ENCODE measurements at regions not wholly inside any gene's neighbourhood (a gene's known extent, or its start where the extent isn't known, plus 50 kb on each side); places are given as distances from the start of the nearest gene placed in this dataset.

DNA sequence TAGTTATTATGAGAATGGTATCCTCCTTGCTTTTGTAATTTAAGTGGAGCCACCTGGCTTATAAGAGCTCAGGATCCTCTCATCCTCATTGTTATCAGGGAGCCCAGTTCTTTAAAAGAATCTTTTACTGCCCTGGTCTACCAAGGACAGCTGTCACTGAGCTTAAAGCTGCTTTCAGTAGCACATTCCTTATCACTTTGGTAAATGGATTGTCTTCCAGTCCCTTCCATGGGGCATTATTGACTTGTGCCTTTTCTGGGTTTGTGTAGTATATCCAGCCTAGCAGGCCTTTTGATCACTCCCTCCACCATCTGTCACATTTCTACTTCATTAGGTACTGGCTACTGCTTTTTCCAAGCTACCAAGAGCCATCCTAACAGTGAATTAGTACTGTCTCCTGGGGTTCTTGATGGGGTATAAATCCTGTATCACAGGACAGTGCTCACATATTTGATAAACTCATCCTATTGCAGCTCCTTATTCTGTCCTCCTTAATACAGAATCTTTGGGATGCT is 208.9 kb downstream of the TMEM26 start:
- H3K18ac ChIP-seq (ENCODE audit: low read depth, low read length): no peak overlapping the region
- TF ChIP-seq MAFK (IDR thresholded peaks at IDR 0.05; ENCODE audit: low read depth, low read length): no peak
- no peak for TF ChIP-seq RAD21 (IDR thresholded peaks at IDR 0.05; ENCODE audit: low read length)
- TF ChIP-seq, protein P1, sequence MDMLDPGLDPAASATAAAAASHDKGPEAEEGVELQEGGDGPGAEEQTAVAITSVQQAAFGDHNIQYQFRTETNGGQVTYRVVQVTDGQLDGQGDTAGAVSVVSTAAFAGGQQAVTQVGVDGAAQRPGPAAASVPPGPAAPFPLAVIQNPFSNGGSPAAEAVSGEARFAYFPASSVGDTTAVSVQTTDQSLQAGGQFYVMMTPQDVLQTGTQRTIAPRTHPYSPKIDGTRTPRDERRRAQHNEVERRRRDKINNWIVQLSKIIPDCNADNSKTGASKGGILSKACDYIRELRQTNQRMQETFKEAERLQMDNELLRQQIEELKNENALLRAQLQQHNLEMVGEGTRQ (IDR thresholded peaks at IDR 0.05; ENCODE audit: low read depth, low read length): no peak
- H4K20me1 ChIP-seq (ENCODE audit: insufficient read depth, low read length): no peaks in the 10 kb centered on the region
- in situ Hi-C loops (cut with MboI; ENCODE audit: low sequenced_read_pairs) (no loop called here), intact Hi-C loops (cut with micrococcal nuclease) (loop anchor here (5.0 kb wide), 1 partner anchor 47 kb away; no protein-coding TSS in a partner anchor), dilution Hi-C loops (cut with HindIII; ENCODE audit: low sequenced_read_pairs, unreplicated experiment) (no loop called here)
- no peaks in the 10 kb centered on the region for H3K36me3 ChIP-seq (ENCODE audit: control insufficient read depth, insufficient read depth, low read length)
- ATAC-seq (ENCODE audit: low read depth) (no peak), DNase-seq (no peak)
- no peak overlapping the region for H2BK5ac ChIP-seq (ENCODE audit: low read depth, low read length, poor library complexity, severe bottlenecking)
- POLR2A ChIA-PET (ENCODE audit: unreplicated experiment): no interaction called here
- peaks cover 7% of the 10 kb centered on the region for H3K27me3 ChIP-seq (ENCODE audit: control insufficient read depth, insufficient read depth, low read length)
- H2AFZ ChIP-seq (replicated peaks; ENCODE audit: low read length, poor library complexity): no peak overlapping the region
- H4K5ac ChIP-seq (ENCODE audit: low read depth, low read length): no peak overlapping the region
- H4K91ac ChIP-seq (ENCODE audit: insufficient read depth, low read depth, low read length): no peak overlapping the region
- H3K9me1 ChIP-seq (ENCODE audit: insufficient read depth, low read length): no peaks in the 10 kb centered on the region
- no peak overlapping the region for H2BK120ac ChIP-seq (ENCODE audit: low read depth, low read length)
- no peak overlapping the region for H2AK9ac ChIP-seq (replicated peaks; ENCODE audit: low read depth, low read length, poor library complexity)
- no peak overlapping the region for H2BK20ac ChIP-seq (ENCODE audit: low read depth, low read length)
- H3K79me1 ChIP-seq (ENCODE audit: low read depth in 1 of 2, low read length in 2 of 2): no peaks in the 10 kb centered on the region
- no TSS peak for BruUV-seq (replicated peaks)
- no peaks in the 10 kb centered on the region for H3K4me1 ChIP-seq (ENCODE audit: control insufficient read depth, insufficient read depth, low read length)
- H3K4me2 ChIP-seq (ENCODE audit: low read depth, low read length): no peak overlapping the region
- H3K4ac ChIP-seq (ENCODE audit: low read depth, low read length): no peak overlapping the region
- H2AK5ac ChIP-seq (ENCODE audit: low read depth, low read length): no peak overlapping the region
- H3K4me3 ChIP-seq (ENCODE audit: insufficient read depth, low read depth, low read length): no peak overlapping the region
- CTCF ChIA-PET: interaction anchor here (0.7 kb wide), 1 partner anchor 22 kb away, joined by 3 read pairs; no protein-coding TSS in a partner anchor
- no peak overlapping the region for H3K9ac ChIP-seq (ENCODE audit: low read depth, low read length)
- no peak overlapping the region for H3K27ac ChIP-seq (ENCODE audit: insufficient read depth, low read length)
- H3K14ac ChIP-seq (replicated peaks; ENCODE audit: low read depth, low read length): no peak overlapping the region
- no peak overlapping the region for H4K8ac ChIP-seq (ENCODE audit: low read depth in 2 of 2, low read length in 2 of 2)
- H3K56ac ChIP-seq (ENCODE audit: extremely low read depth, insufficient read depth, low read length): no peak overlapping the region
- no peaks in the 10 kb centered on the region for H3K9me3 ChIP-seq (ENCODE audit: control insufficient read depth, insufficient read depth, low read length)
- no peak overlapping the region for H3K23ac ChIP-seq (ENCODE audit: low read depth, low read length)
- H2BK15ac ChIP-seq (ENCODE audit: low read depth, low read length): no peak overlapping the region
